Dermis microvascular lymphatic vessel endothelial cell (primary cell): ENCODE measurements at regions not wholly inside any gene's neighbourhood (a gene's known extent, or its start where the extent isn't known, plus 50 kb on each side); places are given as distances from the start of the nearest gene placed in this dataset.
"Not testable (repeated sequence)": the region's sequence is repeated elsewhere in the genome, so short reads cannot be mapped to it uniquely, and the experiment has no call there.

ENCODE experiments used
- DNase-seq, 2 donors: peaks; one replicate each; pipeline versions ENCODE4 v3.0.0 to v3.0.0-alpha.2; 2010; ENCODE audit warnings: low read depth in 2 of 2

- no peak for DNase-seq
These were observed 285.9 kb downstream of the SLC7A11 start for GRCh38 chr4:137956256-137956655.

- no peak for DNase-seq
These were observed 286.6 kb downstream of the SLC7A11 start for GRCh38 chr4:137955595-137955994.

GRCh38 chr4:137952116-137952515 is 290.0 kb downstream of the SLC7A11 start:
- DNase-seq = no peak

- DNase-seq = no peak
These were observed 291.9 kb downstream of the SLC7A11 start for GRCh38 chr4:137950286-137950685.

GRCh38 chr4:137949746-137950145 is 292.4 kb downstream of the SLC7A11 start:
- no peak for DNase-seq

GRCh38 chr4:137946453-137947174 is 295.5 kb downstream of the SLC7A11 start:
- no peak for DNase-seq

GRCh38 chr4:137942815-137943214 is 299.3 kb downstream of the SLC7A11 start:
- DNase-seq = not testable (repeated sequence)

GRCh38 chr4:137942015-137942515 is 300.1 kb downstream of the SLC7A11 start:
- DNase-seq = not testable (repeated sequence)

GRCh38 chr4:137934911-137935310 is 307.2 kb downstream of the SLC7A11 start:
- DNase-seq = no peak

GRCh38 chr4:137934046-137934445 is 308.1 kb downstream of the SLC7A11 start:
- no peak for DNase-seq

- no peak for DNase-seq
These were observed 314.2 kb downstream of the SLC7A11 start for GRCh38 chr4:137927972-137928371.

GRCh38 chr4:137923494-137923893 is 318.7 kb downstream of the SLC7A11 start:
- DNase-seq = no peak

GRCh38 chr4:137922721-137923120 is 319.4 kb downstream of the SLC7A11 start:
- no peak for DNase-seq

GRCh38 chr4:137909529-137910309 is 332.4 kb downstream of the SLC7A11 start:
- DNase-seq = no peak

GRCh38 chr4:137905930-137906329 is 336.2 kb downstream of the SLC7A11 start:
- no peak for DNase-seq

- no peak for DNase-seq
These were observed 341.0 kb downstream of the SLC7A11 start for GRCh38 chr4:137901114-137901513.

- DNase-seq = no peak
These were observed 345.9 kb downstream of the SLC7A11 start for GRCh38 chr4:137896221-137896737.

- not testable (repeated sequence) for DNase-seq
These were observed 346.6 kb downstream of the SLC7A11 start for GRCh38 chr4:137895515-137895914.

GRCh38 chr4:137892134-137892533 is 350.0 kb downstream of the SLC7A11 start:
- no peak for DNase-seq

GRCh38 chr4:137890812-137891211 is 351.3 kb downstream of the SLC7A11 start:
- DNase-seq = no peak

GRCh38 chr4:137881641-137882040 is 349.3 kb upstream of the PCDH18 start:
- no peak for DNase-seq

GRCh38 chr4:137868067-137868466 is 335.8 kb upstream of the PCDH18 start:
- not testable (repeated sequence) for DNase-seq
